ENCODE measurements at regions not wholly inside any gene's neighbourhood (a gene's known extent, or its start where the extent isn't known, plus 50 kb on each side); places are given as distances from the start of the nearest gene placed in this dataset.

- WGBS, 2 donors: 53 to 61% methylated on average over 4 of the region's 4 CpGs
- no peak for DNase-seq (ENCODE audit: low spot score in 2 of 2)
Measured at GRCh38 chr15:96746665-96747064, 416.2 kb downstream of the NR2F2 start.

DNA sequence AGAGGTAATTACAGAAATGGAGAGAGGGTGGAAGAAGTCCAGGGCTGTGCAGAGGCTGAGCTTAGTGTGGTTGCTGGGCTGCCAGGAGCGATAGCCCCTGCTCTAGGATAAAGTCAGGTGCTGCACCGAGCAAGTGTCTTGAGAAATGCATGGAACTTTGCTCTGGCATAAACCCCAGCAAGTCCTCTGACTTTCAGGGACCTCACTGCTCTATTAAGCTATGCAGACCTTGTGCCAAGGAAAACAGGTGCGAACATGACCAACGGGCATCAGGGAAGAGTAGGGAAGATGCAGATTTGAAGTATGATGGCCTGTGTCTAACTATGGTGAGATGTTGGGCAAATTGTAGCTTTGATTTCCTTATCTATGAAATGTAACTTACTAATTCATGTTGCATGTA is 416.8 kb downstream of the NR2F2 start:
- Histone ChIP-seq H3K36me3 (no peaks in the 10 kb centered on the region), H3K27ac (no peak overlapping the region), H3K9me3 (no peaks in the 10 kb centered on the region), H3K4me3 (no peak overlapping the region), H3K27me3 (no peaks in the 10 kb centered on the region), H3K4me1 (no peaks in the 10 kb centered on the region)
- no peak for TF ChIP-seq POLR2A (IDR thresholded peaks at IDR 0.05)
- no peak for TF ChIP-seq EP300 (IDR thresholded peaks at IDR 0.05)
- no peak for TF ChIP-seq CTCF (IDR thresholded peaks at IDR 0.05)
- DNase-seq (ENCODE audit: low spot score in 2 of 2): no peak
- WGBS, 2 donors: 81 to 92% methylated on average over 4 of the region's 4 CpGs

More at GRCh38 chr15:96746665-96747064, 416.2 kb downstream of the NR2F2 start:
- no peaks in the 10 kb centered on the region for H3K9me3 ChIP-seq
- no peaks in the 10 kb centered on the region for H3K4me1 ChIP-seq
- no peak overlapping the region for H3K4me3 ChIP-seq
- no peaks in the 10 kb centered on the region for H3K36me3 ChIP-seq
- no peaks in the 10 kb centered on the region for H3K27me3 ChIP-seq
- no peak for TF ChIP-seq EP300 (IDR thresholded peaks at IDR 0.05)
- TF ChIP-seq POLR2A (IDR thresholded peaks at IDR 0.05): no peak
- TF ChIP-seq CTCF (IDR thresholded peaks at IDR 0.05): no peak
- no peak overlapping the region for H3K27ac ChIP-seq

GRCh38 chr15:96750361-96750760 is 419.9 kb downstream of the NR2F2 start:
- Histone ChIP-seq H3K36me3 (no peaks in the 10 kb centered on the region), H3K27me3 (no peaks in the 10 kb centered on the region), H3K4me1 (no peaks in the 10 kb centered on the region), H3K27ac (no peak overlapping the region), H3K9me3 (no peaks in the 10 kb centered on the region), H3K4me3 (no peak overlapping the region)
- TF ChIP-seq EP300 (IDR thresholded peaks at IDR 0.05) (no peak), CTCF (IDR thresholded peaks at IDR 0.05) (no peak), POLR2A (IDR thresholded peaks at IDR 0.05) (no peak)
- WGBS, 2 donors: 78 to 87% methylated on average over 3 of the region's 3 CpGs
- no peak for DNase-seq (ENCODE audit: low spot score in 2 of 2)

GRCh38 chr15:96756146-96756545 is 425.6 kb downstream of the NR2F2 start:
- TF ChIP-seq CTCF (IDR thresholded peaks at IDR 0.05) (no peak), POLR2A (IDR thresholded peaks at IDR 0.05) (no peak), EP300 (IDR thresholded peaks at IDR 0.05) (no peak)
- Histone ChIP-seq H3K36me3 (no peaks in the 10 kb centered on the region), H3K27me3 (no peaks in the 10 kb centered on the region), H3K9me3 (peaks cover 0 to 7% (median 0%) of the 10 kb centered on the region in 4 donors), H3K4me1 (peaks cover 0 to 6% (median 0%) of the 10 kb centered on the region in 4 donors), H3K27ac (no peak overlapping the region), H3K4me3 (no peak overlapping the region)
- 31 to 32% methylated on average over 3 of the region's 3 CpGs for WGBS, 2 donors
- no peak for DNase-seq (ENCODE audit: low spot score in 2 of 2)

DNA sequence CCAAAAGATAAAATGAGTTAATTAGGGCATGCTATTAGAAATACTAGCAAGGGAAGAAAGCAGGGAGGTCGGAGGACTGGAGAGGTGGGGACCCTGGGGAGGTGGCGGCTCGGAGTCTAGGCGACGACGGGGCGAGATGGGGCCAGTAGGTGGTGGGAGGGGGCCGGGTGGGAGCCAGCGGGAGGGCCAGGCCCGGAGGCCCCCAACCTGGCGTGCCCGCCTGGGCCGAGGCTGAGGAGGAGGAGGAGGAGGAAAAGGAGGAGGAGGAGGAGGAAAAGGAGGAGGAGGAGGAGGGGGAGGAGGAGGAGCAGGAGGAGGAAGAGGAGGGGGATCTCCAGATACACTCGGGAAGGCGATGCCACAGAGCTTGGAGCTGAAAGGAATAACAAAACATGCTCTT is 426.2 kb downstream of the NR2F2 start:
- Histone ChIP-seq H3K9me3 (peaks cover 0 to 7% (median 0%) of the 10 kb centered on the region in 4 donors), H3K4me1 (peaks cover 0 to 6% (median 0%) of the 10 kb centered on the region in 4 donors), H3K4me3 (no peak overlapping the region), H3K27ac (no peak overlapping the region), H3K36me3 (no peaks in the 10 kb centered on the region), H3K27me3 (no peaks in the 10 kb centered on the region)
- DNase-seq (ENCODE audit: low spot score in 2 of 2): no peak
- 32 to 56% methylated on average over 15 of the region's 15 CpGs for WGBS, 2 donors
- no peak for TF ChIP-seq POLR2A (IDR thresholded peaks at IDR 0.05)
- no peak for TF ChIP-seq CTCF (IDR thresholded peaks at IDR 0.05)
- TF ChIP-seq EP300 (IDR thresholded peaks at IDR 0.05): no peak

Measured in tibial nerve (tissue), 4 donors.